ENCODE measurements at regions not wholly inside any gene's neighbourhood (a gene's known extent, or its start where the extent isn't known, plus 50 kb on each side); places are given as distances from the start of the nearest gene placed in this dataset.

GRCh38 chr1:29488086-29488793 lies 251.9 kb downstream of the PTPRU start:
- in situ Hi-C loops (cut with HindIII; ENCODE audit: low sequenced_read_pairs): no loop called here
- no peak for DNase-seq (ENCODE audit: low spot score)

- in situ Hi-C loops (cut with HindIII; ENCODE audit: low sequenced_read_pairs): no loop called here
- no peak for DNase-seq (ENCODE audit: low spot score)
Observed at GRCh38 chr1:29487291-29487690, 251.0 kb downstream of the PTPRU start.

GRCh38 chr1:29485096-29485925 lies 249.0 kb downstream of the PTPRU start:
- DNase-seq (ENCODE audit: low spot score): no peak
- in situ Hi-C loops (cut with HindIII; ENCODE audit: low sequenced_read_pairs): no loop called here

- DNase-seq (ENCODE audit: low spot score): no peak
- in situ Hi-C loops (cut with HindIII; ENCODE audit: low sequenced_read_pairs): no loop called here
Observed at GRCh38 chr1:29482991-29483390, 246.7 kb downstream of the PTPRU start.

- DNase-seq (ENCODE audit: low spot score): no peak
Observed at GRCh38 chr1:29482064-29482463, 245.7 kb downstream of the PTPRU start.

GRCh38 chr1:29481031-29481430 lies 244.7 kb downstream of the PTPRU start:
- no peak for DNase-seq (ENCODE audit: low spot score)
- in situ Hi-C loops (cut with HindIII; ENCODE audit: low sequenced_read_pairs): no loop called here

More at GRCh38 chr1:29482064-29482463, 245.7 kb downstream of the PTPRU start:
- in situ Hi-C loops (cut with HindIII; ENCODE audit: low sequenced_read_pairs): no loop called here

GRCh38 chr1:29478879-29479278 lies 242.6 kb downstream of the PTPRU start:
- DNase-seq (ENCODE audit: low spot score): no peak
- in situ Hi-C loops (cut with HindIII; ENCODE audit: low sequenced_read_pairs): no loop called here

- DNase-seq (ENCODE audit: low spot score): no peak
- in situ Hi-C loops (cut with HindIII; ENCODE audit: low sequenced_read_pairs): no loop called here
Observed at GRCh38 chr1:29478151-29478791, 241.9 kb downstream of the PTPRU start.

GRCh38 chr1:29475326-29475725 lies 239.0 kb downstream of the PTPRU start:
- in situ Hi-C loops (cut with HindIII; ENCODE audit: low sequenced_read_pairs): no loop called here
- no peak for DNase-seq (ENCODE audit: low spot score)

- in situ Hi-C loops (cut with HindIII; ENCODE audit: low sequenced_read_pairs): no loop called here
- no peak for DNase-seq (ENCODE audit: low spot score)
Observed at GRCh38 chr1:29474274-29475244, 238.2 kb downstream of the PTPRU start.

- no peak for DNase-seq (ENCODE audit: low spot score)
- in situ Hi-C loops (cut with HindIII; ENCODE audit: low sequenced_read_pairs): no loop called here
Observed at GRCh38 chr1:29473161-29473855, 237.0 kb downstream of the PTPRU start.

GRCh38 chr1:29471487-29472313 lies 235.4 kb downstream of the PTPRU start:
- in situ Hi-C loops (cut with HindIII; ENCODE audit: low sequenced_read_pairs): no loop called here
- no peak for DNase-seq (ENCODE audit: low spot score)

GRCh38 chr1:29470788-29471119 lies 234.4 kb downstream of the PTPRU start:
- DNase-seq (ENCODE audit: low spot score): no peak

GRCh38 chr1:29470087-29470787 lies 233.9 kb downstream of the PTPRU start:
- in situ Hi-C loops (cut with HindIII; ENCODE audit: low sequenced_read_pairs): no loop called here
- peak; percentile 74 for DNase-seq (ENCODE audit: low spot score)

More at GRCh38 chr1:29470788-29471119, 234.4 kb downstream of the PTPRU start:
- in situ Hi-C loops (cut with HindIII; ENCODE audit: low sequenced_read_pairs): no loop called here

GRCh38 chr1:29469457-29469856 lies 233.1 kb downstream of the PTPRU start:
- in situ Hi-C loops (cut with HindIII; ENCODE audit: low sequenced_read_pairs): no loop called here
- DNase-seq (ENCODE audit: low spot score): peak; percentile 98

- in situ Hi-C loops (cut with HindIII; ENCODE audit: low sequenced_read_pairs): no loop called here
- peak; percentile 18 for DNase-seq (ENCODE audit: low spot score)
Observed at GRCh38 chr1:29467989-29468900, 231.9 kb downstream of the PTPRU start.
